CD4-positive, alpha-beta memory T cell (primary cell): ENCODE measurements at regions not wholly inside any gene's neighbourhood (a gene's known extent, or its start where the extent isn't known, plus 50 kb on each side); places are given as distances from the start of the nearest gene placed in this dataset.

ENCODE experiments used
- CTCF ChIA-PET: fragments of 350-600 bp; sonication (Branson Sonifier 250); formaldehyde crosslinking; loops from one replicate; lab custom pipeline; 2021; ENCODE audit warnings: inconsistent platforms; ENCODE audit not compliant: partially characterized antibody; lab: Charles Lee
- POLR2A ChIA-PET: fragments of 350-600 bp; sonication (Branson Sonifier 250); formaldehyde crosslinking; loops from one replicate; lab custom pipeline; 2021; ENCODE audit not compliant: partially characterized antibody; lab: Charles Lee
- DNase-seq, 5 donors: peaks; one replicate each; pipeline versions ENCODE4 v3.0.0 to v3.0.0-alpha.2; 2020 to 2022; ENCODE audit warnings: mixed read lengths in 1 of 5
- H3K27ac ChIP-seq: one replicate; pipeline ENCODE4 v1.7.0; 2013; ENCODE audit warnings: low read depth, low read length
- H3K27me3 ChIP-seq: 2 replicates; pipeline ENCODE4 v1.7.0; 2013; ENCODE audit warnings: mild to moderate bottlenecking, low read length, moderate library complexity; ENCODE audit not compliant: insufficient read depth
- H3K36me3 ChIP-seq: 2 replicates; pipeline ENCODE4 v1.7.0; 2013; ENCODE audit warnings: mild to moderate bottlenecking, low read length, moderate library complexity; ENCODE audit not compliant: insufficient read depth
- H3K4me1 ChIP-seq: 2 replicates; pipeline ENCODE4 v1.7.0; 2013; ENCODE audit warnings: mild to moderate bottlenecking, low read length, moderate library complexity; ENCODE audit not compliant: insufficient read depth
- H3K4me3 ChIP-seq, 2 donors: one replicate each; pipeline ENCODE4 v1.7.0; 2013; ENCODE audit warnings: low read length in 2 of 2, mild to moderate bottlenecking in 1 of 2
- H3K9me3 ChIP-seq, 2 donors: one replicate each; pipeline ENCODE4 v1.7.0; 2013; ENCODE audit warnings: low read length in 2 of 2, control low read depth in 1 of 2; ENCODE audit not compliant: control insufficient read depth in 1 of 2
- H3K27ac Mint-ChIP-seq, 7 donors: one replicate each; pipeline ENCODE4 v1.8.0; 2020 to 2021; ENCODE audit warnings: mixed read lengths in 7 of 7, mild to moderate bottlenecking in 6 of 7, inconsistent platforms in 3 of 7, moderate library complexity in 3 of 7
- H3K27me3 Mint-ChIP-seq, 2 donors: one replicate each; pipeline ENCODE4 v1.8.0; 2020 to 2021; ENCODE audit warnings: mixed read lengths in 2 of 2
- H3K36me3 Mint-ChIP-seq, 2 donors: one replicate each; pipeline ENCODE4 v1.8.0; 2020 to 2021; ENCODE audit warnings: mixed read lengths in 2 of 2, inconsistent platforms in 1 of 2, mild to moderate bottlenecking in 1 of 2
- H3K4me1 Mint-ChIP-seq, 4 donors: one replicate each; pipeline ENCODE4 v1.8.0; 2020 to 2021; ENCODE audit warnings: mixed read lengths in 4 of 4, mild to moderate bottlenecking in 1 of 4
- H3K4me3 Mint-ChIP-seq, 8 donors: one replicate each; pipeline ENCODE4 v1.8.0; 2020 to 2021; ENCODE audit warnings: mixed read lengths in 8 of 8, mild to moderate bottlenecking in 7 of 8, moderate library complexity in 6 of 8, inconsistent platforms in 3 of 8
- H3K9me3 Mint-ChIP-seq, 8 donors: one replicate each; pipeline ENCODE4 v1.8.0; 2020 to 2021; ENCODE audit warnings: mixed read lengths in 8 of 8, mild to moderate bottlenecking in 5 of 8, inconsistent platforms in 3 of 8, moderate library complexity in 1 of 8
- intact Hi-C: fragments of 100-400 bp; cut with micrococcal nuclease; formaldehyde crosslinking; loops from one replicate; pipeline ENCODE4 v1.15.1; 2023

DNA sequence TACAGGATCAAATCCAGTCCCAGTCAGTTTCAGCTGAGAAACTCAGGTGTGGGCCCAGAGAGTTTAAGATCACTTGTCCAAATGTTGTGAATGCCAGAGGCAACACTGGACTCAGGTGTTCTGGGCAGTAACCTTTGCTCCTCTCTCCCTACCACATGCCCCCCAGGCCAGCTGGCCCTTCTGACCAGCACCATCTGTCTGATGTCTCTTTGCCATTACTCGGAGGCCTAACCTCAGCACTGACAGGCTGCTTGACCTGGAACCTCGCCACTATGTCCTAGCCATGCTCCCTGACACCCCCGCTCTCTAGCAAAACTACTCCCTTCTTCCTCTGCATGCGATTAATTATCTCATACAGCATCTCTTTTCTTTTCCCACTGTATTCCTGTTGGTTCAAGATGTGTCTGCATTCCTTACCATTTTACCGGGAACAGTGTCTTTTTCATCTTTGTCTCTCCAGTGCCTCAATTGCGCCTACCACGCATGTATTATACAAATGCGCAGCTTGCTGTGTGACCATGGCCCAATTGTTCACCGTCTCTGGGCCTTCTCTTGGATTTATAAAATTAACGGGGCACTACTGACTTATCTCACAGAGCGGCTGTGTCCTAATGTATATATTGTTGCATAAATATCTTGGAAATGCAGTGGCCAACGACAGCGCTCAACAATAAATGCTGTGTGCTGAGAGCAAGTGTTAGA lies 159.5 kb upstream of the IRF2BP2 start:
- Mint-ChIP-seq H3K27ac (peak overlapping the region; percentile 90 to 98 (median 95)), H3K36me3 (no peaks in the 10 kb centered on the region), H3K4me1 (peaks cover 48 to 65% (median 57%) of the 10 kb centered on the region in 4 donors), H3K9me3 (peaks cover 0 to 3% (median 0%) of the 10 kb centered on the region in 8 donors), H3K27me3 (no peaks in the 10 kb centered on the region), H3K4me3 (peak overlapping the region in 5 of 8 donors; percentile 8 to 77 (median 45))
- Histone ChIP-seq H3K4me3 (no peak overlapping the region), H3K27ac (no peak overlapping the region), H3K4me1 (peaks cover 62% of the 10 kb centered on the region), H3K9me3 (no peaks in the 10 kb centered on the region), H3K27me3 (no peaks in the 10 kb centered on the region), H3K36me3 (no peaks in the 10 kb centered on the region)
- intact Hi-C loops, result no loop called here
- ChIA-PET POLR2A (interaction anchor here (1.5 to 8.1 kb wide), 4 partner anchors 11 to 163 kb away, joined by 3 to 77 read pairs (median 36); partner anchors contain the start of gene IRF2BP2), CTCF (interaction anchor here (1.5 to 1.9 kb wide), 3 partner anchors 10 to 157 kb away, joined by 4 to 6 read pairs (median 5); no protein-coding TSS in a partner anchor)
- DNase-seq, result no peak

DNA sequence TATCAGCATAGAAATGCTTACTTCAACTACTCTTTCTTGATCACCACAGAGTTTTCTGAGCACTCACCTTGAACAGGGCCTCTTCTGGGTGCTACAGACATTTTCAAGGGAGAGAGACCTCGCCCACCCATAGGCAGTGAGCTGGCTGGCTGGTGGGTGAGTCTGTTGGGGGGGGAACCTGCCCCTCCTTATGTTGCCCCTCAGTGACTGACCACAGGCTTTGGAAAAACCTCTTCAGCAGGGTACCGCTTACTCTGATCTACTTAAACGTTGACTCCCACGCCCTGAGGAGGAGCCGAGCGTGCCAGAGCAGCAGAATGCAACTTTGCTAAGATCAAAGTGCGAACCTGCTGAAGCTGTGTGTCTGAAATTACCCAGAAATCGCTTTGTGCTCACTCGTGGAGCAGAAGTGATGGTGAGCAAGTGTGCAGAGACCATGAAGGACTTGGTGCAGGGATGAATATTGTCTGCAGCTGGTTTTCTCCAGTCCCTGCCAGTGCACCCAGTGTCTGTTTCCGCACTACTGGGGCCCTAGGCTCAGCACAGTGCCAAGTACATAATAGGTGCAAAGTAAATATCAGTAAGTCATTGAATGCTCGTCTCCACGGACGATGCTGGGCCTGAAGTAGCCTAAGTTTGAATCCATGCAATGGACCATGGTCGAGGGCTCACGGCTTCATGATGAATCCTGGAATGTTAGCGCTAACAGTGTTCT lies 158.7 kb upstream of the IRF2BP2 start:
- peak in 4 of 5 donors; percentile 25 to 45 (median 32) for DNase-seq

DNA sequence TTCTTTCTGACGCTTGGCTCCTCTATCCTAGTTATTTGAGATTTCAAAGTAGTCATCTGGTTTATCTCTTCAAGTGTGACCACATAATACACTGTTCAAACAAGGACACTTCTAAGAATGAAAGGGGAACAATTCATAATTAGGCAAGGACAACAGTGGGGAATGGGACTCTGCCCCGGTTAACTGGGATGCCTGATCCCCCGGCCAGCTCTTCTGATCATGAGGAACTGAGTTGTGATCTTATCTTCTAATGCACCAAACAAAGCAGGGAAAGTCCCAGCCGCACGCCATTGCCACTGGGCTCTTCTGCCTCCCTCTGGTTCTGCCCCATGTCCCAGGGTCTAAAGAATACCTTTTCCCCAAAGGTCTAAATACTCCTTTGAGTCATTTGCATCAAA lies 158.2 kb upstream of the IRF2BP2 start:
- POLR2A ChIA-PET, result interaction anchor here (0.7 to 6.2 kb wide), 7 partner anchors 8 to 167 kb away, joined by 3 to 77 read pairs (median 5); partner anchors contain the start of gene IRF2BP2
- Mint-ChIP-seq H3K27me3 (no peaks in the 10 kb centered on the region), H3K9me3 (peaks cover 0 to 3% (median 0%) of the 10 kb centered on the region in 8 donors), H3K4me3 (peak overlapping the region; percentile 43 to 80 (median 68)), H3K27ac (peak overlapping the region; percentile 90 to 98 (median 95)), H3K36me3 (no peaks in the 10 kb centered on the region), H3K4me1 (peaks cover 51 to 70% (median 59%) of the 10 kb centered on the region in 4 donors)
- no peaks in the 10 kb centered on the region for H3K36me3 ChIP-seq
- peak overlapping the region; percentile 47 for H3K27ac ChIP-seq
- peaks cover 62% of the 10 kb centered on the region for H3K4me1 ChIP-seq
- H3K9me3 ChIP-seq, result no peaks in the 10 kb centered on the region
- H3K4me3 ChIP-seq, result peak overlapping the region in 1 of 2 donors; percentile 6
- H3K27me3 ChIP-seq, result no peaks in the 10 kb centered on the region
- CTCF ChIA-PET, result interaction anchor here (0.9 to 1.9 kb wide), 7 partner anchors 9 to 316 kb away, joined by 3 to 6 read pairs (median 4); no protein-coding TSS in a partner anchor
- intact Hi-C loops, result loop anchor here (1.0 kb wide), 2 partner anchors 9 to 157 kb away; no protein-coding TSS in a partner anchor
- DNase-seq, result peak in 2 of 5 donors; percentile 24 to 38

More for the DNA sequence above, 158.7 kb upstream of the IRF2BP2 start:
- Histone ChIP-seq H3K27me3 (no peaks in the 10 kb centered on the region), H3K4me3 (peak overlapping the region in 1 of 2 donors; percentile 6), H3K9me3 (no peaks in the 10 kb centered on the region), H3K4me1 (peaks cover 62% of the 10 kb centered on the region), H3K36me3 (no peaks in the 10 kb centered on the region), H3K27ac (peak overlapping the region; percentile 47)
- H3K9me3 Mint-ChIP-seq, result peaks cover 0 to 3% (median 0%) of the 10 kb centered on the region in 8 donors
- intact Hi-C loops, result loop anchor here (1.0 kb wide), 2 partner anchors 9 to 157 kb away; no protein-coding TSS in a partner anchor
- H3K36me3 Mint-ChIP-seq, result no peaks in the 10 kb centered on the region
- H3K4me1 Mint-ChIP-seq, result peaks cover 50 to 69% (median 59%) of the 10 kb centered on the region in 4 donors
- peak overlapping the region; percentile 90 to 98 (median 95) for H3K27ac Mint-ChIP-seq
- ChIA-PET POLR2A (interaction anchor here (0.7 to 6.2 kb wide), 7 partner anchors 8 to 168 kb away, joined by 3 to 77 read pairs (median 6); partner anchors contain the start of gene IRF2BP2), CTCF (interaction anchor here (0.9 to 1.9 kb wide), 4 partner anchors 9 to 164 kb away, joined by 3 to 6 read pairs (median 4); no protein-coding TSS in a partner anchor)
- H3K27me3 Mint-ChIP-seq, result no peaks in the 10 kb centered on the region
- peak overlapping the region; percentile 38 to 80 (median 68) for H3K4me3 Mint-ChIP-seq

DNA sequence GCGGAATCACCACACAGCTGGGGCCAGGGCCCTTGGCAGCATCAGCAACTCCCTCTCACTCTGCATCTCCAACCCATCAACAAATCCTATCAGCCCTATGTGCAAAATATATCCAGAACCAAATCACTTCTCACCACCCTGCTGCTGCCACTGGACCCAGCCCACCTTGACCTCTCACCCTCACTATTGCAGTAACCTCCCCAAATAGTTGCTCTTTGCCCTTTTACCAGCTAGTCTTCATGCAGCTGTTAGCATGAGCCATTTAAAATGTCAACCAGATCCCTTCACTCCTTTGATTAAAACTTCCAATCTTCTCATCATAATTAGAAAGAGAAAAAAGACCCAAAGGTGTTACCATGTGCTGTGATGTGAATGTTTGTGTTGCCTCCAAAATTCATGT lies 155.7 kb upstream of the IRF2BP2 start:
- Histone ChIP-seq H3K27ac (no peak overlapping the region), H3K36me3 (no peaks in the 10 kb centered on the region), H3K4me3 (no peak overlapping the region), H3K27me3 (no peaks in the 10 kb centered on the region), H3K9me3 (no peaks in the 10 kb centered on the region), H3K4me1 (peaks cover 45% of the 10 kb centered on the region)
- DNase-seq, result no peak
- ChIA-PET CTCF (interaction anchor here (0.5 kb wide), 1 partner anchor 269 kb away, joined by 4 read pairs; no protein-coding TSS in a partner anchor), POLR2A (no interaction called here)
- H3K4me3 Mint-ChIP-seq, result no peak overlapping the region
- no peaks in the 10 kb centered on the region for H3K27me3 Mint-ChIP-seq
- intact Hi-C loops, result no loop called here
- H3K4me1 Mint-ChIP-seq, result peaks cover 36 to 57% (median 45%) of the 10 kb centered on the region in 4 donors
- H3K36me3 Mint-ChIP-seq, result no peaks in the 10 kb centered on the region
- H3K9me3 Mint-ChIP-seq, result no peaks in the 10 kb centered on the region
- peak overlapping the region in 3 of 7 donors; percentile 39 to 91 (median 58) for H3K27ac Mint-ChIP-seq

DNA sequence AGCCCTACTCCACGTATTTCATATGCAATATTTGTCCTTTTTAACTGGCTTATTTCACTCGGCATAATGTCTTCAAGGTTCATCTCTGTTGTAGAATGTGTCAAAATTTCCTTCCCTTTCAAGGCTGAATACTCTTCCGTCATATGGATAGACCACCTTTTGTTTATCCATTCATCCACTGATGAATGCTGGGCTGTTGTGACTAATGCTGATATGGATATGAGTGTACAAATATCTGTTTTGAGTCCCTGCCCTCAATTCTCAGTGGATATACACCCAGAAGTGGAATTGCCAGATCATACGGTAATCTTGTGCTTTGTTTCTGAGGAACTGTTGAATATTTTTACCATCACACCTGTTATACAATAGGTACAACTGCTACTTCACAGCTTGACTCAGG lies 155.2 kb upstream of the IRF2BP2 start:
- H3K27me3 ChIP-seq, result no peaks in the 10 kb centered on the region
- ChIA-PET CTCF (interaction anchor here (0.5 kb wide), 1 partner anchor 269 kb away, joined by 4 read pairs; no protein-coding TSS in a partner anchor), POLR2A (no interaction called here)
- Mint-ChIP-seq H3K36me3 (no peaks in the 10 kb centered on the region), H3K27me3 (no peaks in the 10 kb centered on the region), H3K9me3 (no peaks in the 10 kb centered on the region), H3K27ac (peak overlapping the region in 1 of 7 donors; percentile 51), H3K4me3 (no peak overlapping the region), H3K4me1 (peaks cover 41 to 57% (median 46%) of the 10 kb centered on the region in 4 donors)
- no peaks in the 10 kb centered on the region for H3K9me3 ChIP-seq
- peaks cover 45% of the 10 kb centered on the region for H3K4me1 ChIP-seq
- no peak overlapping the region for H3K27ac ChIP-seq
- intact Hi-C loops, result no loop called here
- no peak overlapping the region for H3K4me3 ChIP-seq
- H3K36me3 ChIP-seq, result no peaks in the 10 kb centered on the region
- no peak for DNase-seq

DNA sequence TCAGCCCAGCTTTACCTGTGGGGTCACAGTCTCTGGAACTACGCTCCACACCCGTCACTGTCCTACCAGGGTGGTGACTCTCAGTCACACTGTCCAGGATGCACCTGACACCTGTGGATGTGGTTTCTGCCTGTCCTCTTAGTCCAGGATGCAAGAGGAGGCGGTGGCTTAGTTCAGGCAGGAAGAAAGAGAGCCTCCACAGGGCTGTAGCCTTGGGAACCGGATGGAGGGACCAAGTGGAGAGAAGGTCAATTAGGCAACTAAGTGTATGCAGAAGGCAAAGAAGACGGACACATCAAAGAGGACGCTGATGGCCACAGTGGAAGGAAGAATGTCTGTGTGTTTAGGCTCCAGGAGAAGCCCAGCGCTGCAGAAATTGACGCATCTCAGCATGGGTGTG lies 153.9 kb upstream of the IRF2BP2 start:
- no peak overlapping the region for H3K4me3 ChIP-seq
- no peak overlapping the region for H3K4me3 Mint-ChIP-seq
- no peaks in the 10 kb centered on the region for H3K36me3 Mint-ChIP-seq
- ChIA-PET POLR2A (interaction anchor here (0.6 to 1.3 kb wide), 2 partner anchors 41 to 199 kb away, joined by 3 to 4 read pairs; no protein-coding TSS in a partner anchor), CTCF (no interaction called here)
- H3K27ac Mint-ChIP-seq, result peak overlapping the region in 1 of 7 donors; percentile 63
- H3K27ac ChIP-seq, result no peak overlapping the region
- DNase-seq, result no peak
- no peaks in the 10 kb centered on the region for H3K36me3 ChIP-seq
- H3K4me1 ChIP-seq, result peaks cover 45% of the 10 kb centered on the region
- no peaks in the 10 kb centered on the region for H3K27me3 ChIP-seq
- no peaks in the 10 kb centered on the region for H3K9me3 Mint-ChIP-seq
- no peaks in the 10 kb centered on the region for H3K9me3 ChIP-seq
- H3K27me3 Mint-ChIP-seq, result no peaks in the 10 kb centered on the region
- H3K4me1 Mint-ChIP-seq, result peaks cover 36 to 57% (median 43%) of the 10 kb centered on the region in 4 donors
- intact Hi-C loops, result no loop called here
